ENCODE measurements at regions not wholly inside any gene's neighbourhood (a gene's known extent, or its start where the extent isn't known, plus 50 kb on each side); places are given as distances from the start of the nearest gene placed in this dataset.

DNA sequence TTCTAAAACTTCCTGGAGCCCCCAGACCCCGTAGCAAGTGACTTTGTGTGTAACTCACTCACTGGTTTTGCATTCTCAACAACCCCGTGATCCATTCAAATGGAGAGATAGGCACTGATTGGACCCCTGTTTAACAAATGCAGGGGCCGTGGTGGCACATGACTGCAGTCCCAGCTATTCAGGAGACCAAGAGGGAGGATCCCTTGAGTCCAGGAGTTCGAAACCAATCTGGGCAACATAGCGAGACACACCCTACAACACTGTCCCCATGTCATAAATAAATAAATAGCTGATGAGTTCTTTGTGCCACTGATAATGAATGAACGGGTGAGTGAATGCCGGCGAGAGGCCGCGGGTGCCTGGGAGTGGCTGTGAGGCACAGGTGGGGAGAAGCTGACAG lies 59.4 kb upstream of the PAX7 start:
- Histone ChIP-seq H4K5ac (ENCODE audit: insufficient read length, low read depth, low read length) (no peak overlapping the region), H3K4me1 (replicated peaks in 1 of 4; ENCODE audit: control insufficient read depth in 3 of 4, insufficient read depth in 4 of 4, low read length in 3 of 4) (no peaks in the 10 kb centered on the region; a peak in 2 of 7 replicates), H2BK5ac (ENCODE audit: low read depth, low read length) (no peak overlapping the region), H3K56ac (replicated peaks; ENCODE audit: insufficient read length, low read depth, low read length) (no peak overlapping the region), H3K18ac (ENCODE audit: extremely low read depth, low read length) (no peak overlapping the region), H4K20me1 (replicated peaks in 1 of 2; ENCODE audit: control insufficient read depth in 1 of 2, insufficient read depth in 2 of 2, low read length in 2 of 2) (no peaks in the 10 kb centered on the region), H3K9me3 (ENCODE audit: insufficient read depth in 2 of 2, low read depth in 1 of 2, low read length in 1 of 2) (no peaks in the 10 kb centered on the region), H4K91ac (replicated peaks; ENCODE audit: insufficient read length, low read length) (no peak overlapping the region), H3K79me1 (ENCODE audit: low read depth, low read length) (no peaks in the 10 kb centered on the region), H3K79me2 (ENCODE audit: control insufficient read depth in 1 of 2, insufficient read depth in 2 of 2, low read length in 2 of 2) (no peaks in the 10 kb centered on the region), H3K4me3 (ENCODE audit: extremely low read depth in 1 of 4, insufficient read depth in 2 of 4, low read depth in 3 of 4, low read length in 4 of 4) (no peak overlapping the region), H2BK12ac (ENCODE audit: low read depth, low read length) (no peak overlapping the region), H3K14ac (ENCODE audit: insufficient read length) (no peak overlapping the region), H3K27me3 (replicated peaks in 1 of 4; ENCODE audit: control insufficient read depth in 3 of 4, extremely low read depth in 1 of 4, insufficient read depth in 3 of 4, low read length in 3 of 4) (no peaks in the 10 kb centered on the region; a peak in 1 of 7 replicates), H3K23ac (ENCODE audit: insufficient read length) (no peak overlapping the region), H2BK120ac (replicated peaks; ENCODE audit: low read depth, low read length) (no peak overlapping the region), H3K4ac (replicated peaks; ENCODE audit: insufficient read length, low read depth, low read length) (no peak overlapping the region), H3K27ac (ENCODE audit: low read depth, low read length) (no peak overlapping the region), H2AFZ (ENCODE audit: low read length) (no peak overlapping the region), H2AK5ac (ENCODE audit: low read depth, low read length) (no peak overlapping the region), H2BK20ac (ENCODE audit: low read length) (0 out of 2 replicates have a peak overlapping the region, but pooled peaks have one; percentile 15), H2BK15ac (ENCODE audit: low read length) (no peak overlapping the region), H4K8ac (ENCODE audit: extremely low read depth, insufficient read depth, low read length) (no peak overlapping the region; the same call in 1 of the 2 replicates), H3K23me2 (ENCODE audit: low read depth, low read length) (no peaks in the 10 kb centered on the region; the same call in 1 of the 2 replicates), H3K4me2 (ENCODE audit: insufficient read depth in 1 of 2, low read depth in 2 of 2, low read length in 2 of 2) (no peak overlapping the region), H3K36me3 (ENCODE audit: control insufficient read depth in 2 of 4, insufficient read depth in 4 of 4, low read length in 3 of 4) (no peaks in the 10 kb centered on the region), H3K9ac (replicated peaks in 1 of 4; ENCODE audit: extremely low read depth in 1 of 4, low read depth in 3 of 4, low read length in 3 of 4) (no peak overlapping the region)
- 93% methylated on average over 10 of the region's 10 CpGs; no CpG with 5 or more reads in 1 of the 2 experiments for WGBS, 2 experiments (ENCODE audit: extremely low coverage in 1 of 2, insufficient coverage in 1 of 2, insufficient read length in 1 of 2, insufficient replicate concordance in 2 of 2, low coverage in 1 of 2, low lambda C conversion rate in 2 of 2, missing lambda C conversion rate in 1 of 2)
- FAIRE-seq (no peak), DNase-seq (ENCODE audit: low read depth in 1 of 2, low spot score in 2 of 2) (no peak)
- TF ChIP-seq SIX5 (IDR thresholded peaks at IDR 0.05; ENCODE audit: low read depth, low read length) (no peak), SP4 (IDR thresholded peaks at IDR 0.05; ENCODE audit: low read length) (no peak), SUZ12 (IDR thresholded peaks at IDR 0.05; ENCODE audit: low read length) (no peak), KDM1A (IDR thresholded peaks at IDR 0.05; ENCODE audit: borderline replicate concordance, low read length) (no peak), FOSL1 (IDR thresholded peaks at IDR 0.05; ENCODE audit: insufficient read depth, low read depth, low read length) (no peak), RAD21 (IDR thresholded peaks at IDR 0.05 in 1 of 2, conservative IDR thresholded peaks at IDR 0.05 in 1 of 2; ENCODE audit: low read depth in 2 of 2, low read length in 2 of 2) (no peak), HDAC6 (IDR thresholded peaks at IDR 0.05; ENCODE audit: low read depth, low read length) (no peak), PHF8 (conservative IDR thresholded peaks at IDR 0.05; ENCODE audit: low read depth, low read length) (no peak), HDAC2 (IDR thresholded peaks at IDR 0.05; ENCODE audit: borderline replicate concordance in 1 of 2, low read depth in 2 of 2, low read length in 2 of 2) (no peak)
- TF ChIP-seq, protein P1, sequence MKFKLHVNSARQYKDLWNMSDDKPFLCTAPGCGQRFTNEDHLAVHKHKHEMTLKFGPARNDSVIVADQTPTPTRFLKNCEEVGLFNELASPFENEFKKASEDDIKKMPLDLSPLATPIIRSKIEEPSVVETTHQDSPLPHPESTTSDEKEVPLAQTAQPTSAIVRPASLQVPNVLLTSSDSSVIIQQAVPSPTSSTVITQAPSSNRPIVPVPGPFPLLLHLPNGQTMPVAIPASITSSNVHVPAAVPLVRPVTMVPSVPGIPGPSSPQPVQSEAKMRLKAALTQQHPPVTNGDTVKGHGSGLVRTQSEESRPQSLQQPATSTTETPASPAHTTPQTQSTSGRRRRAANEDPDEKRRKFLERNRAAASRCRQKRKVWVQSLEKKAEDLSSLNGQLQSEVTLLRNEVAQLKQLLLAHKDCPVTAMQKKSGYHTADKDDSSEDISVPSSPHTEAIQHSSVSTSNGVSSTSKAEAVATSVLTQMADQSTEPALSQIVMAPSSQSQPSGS (IDR thresholded peaks at IDR 0.05; ENCODE audit: low read length): no peak
- TF ChIP-seq, protein P2, sequence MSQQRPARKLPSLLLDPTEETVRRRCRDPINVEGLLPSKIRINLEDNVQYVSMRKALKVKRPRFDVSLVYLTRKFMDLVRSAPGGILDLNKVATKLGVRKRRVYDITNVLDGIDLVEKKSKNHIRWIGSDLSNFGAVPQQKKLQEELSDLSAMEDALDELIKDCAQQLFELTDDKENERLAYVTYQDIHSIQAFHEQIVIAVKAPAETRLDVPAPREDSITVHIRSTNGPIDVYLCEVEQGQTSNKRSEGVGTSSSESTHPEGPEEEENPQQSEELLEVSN (IDR thresholded peaks at IDR 0.05): no peak
- ChIA-PET POLR2A (ENCODE audit: partially characterized antibody) (interaction anchor here (1.3 to 1.4 kb wide), 2 partner anchors 32 to 182 kb away, joined by 4 read pairs; no protein-coding TSS in a partner anchor), CTCF (ENCODE audit: partially characterized antibody) (interaction anchor here (0.6 to 38.3 kb wide), 10 partner anchors 11 to 328 kb away, joined by 3 to 984 read pairs (median 4); no protein-coding TSS in a partner anchor)
